ENCODE measurements at regions not wholly inside any gene's neighbourhood (a gene's known extent, or its start where the extent isn't known, plus 50 kb on each side); places are given as distances from the start of the nearest gene placed in this dataset.

DNA sequence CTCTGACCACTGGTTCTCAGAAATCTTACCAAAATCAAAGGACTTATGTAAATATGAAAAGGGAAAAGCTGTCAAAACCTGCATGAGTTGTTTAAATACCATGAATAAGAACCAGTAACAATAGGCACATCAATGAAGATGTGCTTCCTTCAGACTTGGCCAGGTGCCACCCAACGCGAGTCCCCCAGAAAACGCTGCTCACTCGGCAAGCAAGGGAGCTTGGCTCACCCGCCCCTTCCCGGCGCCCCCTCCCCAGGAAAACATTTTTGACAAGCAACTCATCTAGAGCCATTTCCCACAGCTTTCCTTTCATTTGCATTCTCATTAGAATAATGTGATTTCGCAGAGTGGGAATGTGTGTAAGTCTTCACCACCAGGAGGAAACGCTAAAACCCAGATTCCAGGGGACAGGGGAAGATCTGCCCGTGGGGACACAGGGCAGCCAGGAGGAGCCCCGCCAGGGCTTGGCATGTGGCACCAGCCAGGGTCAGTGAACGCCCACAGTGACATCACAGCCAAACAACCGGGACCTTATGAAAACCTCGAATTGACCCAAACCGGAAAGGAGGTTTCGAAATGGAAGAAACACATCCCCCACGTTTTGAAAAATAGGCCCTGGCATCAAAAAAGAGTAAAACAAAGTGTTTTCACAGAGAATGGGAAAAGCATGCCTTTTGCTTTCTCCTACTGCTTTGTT, 366.2 kb upstream of the TSHZ3 start:
- DNase-seq (ENCODE audit: low spot score), result no peak
- H3K27ac ChIP-seq, result no peak overlapping the region
- ChIA-PET POLR2A (ENCODE audit: low non-redundant PET) (no interaction called here), CTCF (no interaction called here)
- TF ChIP-seq, protein P1, sequence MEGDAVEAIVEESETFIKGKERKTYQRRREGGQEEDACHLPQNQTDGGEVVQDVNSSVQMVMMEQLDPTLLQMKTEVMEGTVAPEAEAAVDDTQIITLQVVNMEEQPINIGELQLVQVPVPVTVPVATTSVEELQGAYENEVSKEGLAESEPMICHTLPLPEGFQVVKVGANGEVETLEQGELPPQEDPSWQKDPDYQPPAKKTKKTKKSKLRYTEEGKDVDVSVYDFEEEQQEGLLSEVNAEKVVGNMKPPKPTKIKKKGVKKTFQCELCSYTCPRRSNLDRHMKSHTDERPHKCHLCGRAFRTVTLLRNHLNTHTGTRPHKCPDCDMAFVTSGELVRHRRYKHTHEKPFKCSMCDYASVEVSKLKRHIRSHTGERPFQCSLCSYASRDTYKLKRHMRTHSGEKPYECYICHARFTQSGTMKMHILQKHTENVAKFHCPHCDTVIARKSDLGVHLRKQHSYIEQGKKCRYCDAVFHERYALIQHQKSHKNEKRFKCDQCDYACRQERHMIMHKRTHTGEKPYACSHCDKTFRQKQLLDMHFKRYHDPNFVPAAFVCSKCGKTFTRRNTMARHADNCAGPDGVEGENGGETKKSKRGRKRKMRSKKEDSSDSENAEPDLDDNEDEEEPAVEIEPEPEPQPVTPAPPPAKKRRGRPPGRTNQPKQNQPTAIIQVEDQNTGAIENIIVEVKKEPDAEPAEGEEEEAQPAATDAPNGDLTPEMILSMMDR (conservative IDR thresholded peaks at IDR 0.05; ENCODE audit: low read depth), result no peak

DNA sequence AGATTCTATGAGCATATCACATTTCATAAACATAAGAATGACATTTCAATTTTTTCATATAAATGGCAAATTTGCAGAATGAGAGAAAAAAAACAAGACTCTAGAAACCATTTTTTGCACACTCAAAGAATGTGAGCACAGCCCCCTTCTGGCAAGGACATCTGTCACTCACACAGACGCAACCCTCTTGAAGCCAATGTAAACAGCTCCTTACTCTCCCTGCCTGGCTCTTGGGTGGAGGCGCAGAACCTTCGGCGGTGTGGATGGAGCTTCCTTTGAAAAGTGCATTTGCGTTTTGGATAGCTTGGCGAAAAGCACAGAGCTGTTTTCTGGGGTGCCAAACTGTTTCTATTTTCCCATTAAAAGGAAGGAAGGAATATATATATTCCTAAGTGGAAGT, 367.6 kb upstream of the TSHZ3 start:
- no peak overlapping the region for H3K27ac ChIP-seq
- TF ChIP-seq, protein P1 (conservative IDR thresholded peaks at IDR 0.05; ENCODE audit: low read depth), result no peak
- POLR2A ChIA-PET (ENCODE audit: low non-redundant PET), result no interaction called here
- DNase-seq (ENCODE audit: low spot score), result no peak
- CTCF ChIA-PET, result no interaction called here

DNA sequence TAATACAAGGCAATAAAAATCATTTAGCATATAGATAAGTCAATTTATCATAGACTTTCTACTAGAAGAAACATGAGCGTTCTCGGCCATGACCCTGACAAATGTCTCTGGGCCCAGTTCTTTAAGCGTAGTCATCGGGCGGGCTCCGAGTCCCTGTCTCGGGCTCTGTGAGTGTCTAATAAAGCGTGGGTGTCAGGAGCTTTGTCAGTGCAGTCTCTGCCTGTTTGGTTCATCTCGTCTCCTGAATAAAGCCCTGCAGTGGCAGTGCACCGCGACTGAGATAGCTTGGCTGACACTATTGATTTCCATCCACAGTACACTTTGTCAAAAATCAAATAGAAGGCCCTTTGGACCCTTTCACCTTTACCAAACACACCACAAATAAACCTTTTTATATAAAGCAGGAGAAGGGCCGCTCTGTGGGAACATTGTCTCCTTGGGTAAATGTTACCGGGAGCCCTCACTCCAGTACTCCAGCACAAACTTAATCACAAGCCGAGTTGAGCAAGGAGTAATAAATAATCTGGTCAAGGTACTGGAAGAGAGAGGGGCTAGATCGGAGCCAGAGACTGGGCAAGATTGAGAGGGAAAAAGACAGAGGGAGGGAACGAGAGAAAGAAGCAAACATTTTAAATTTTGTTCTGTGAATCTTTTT, 368.2 kb upstream of the TSHZ3 start:
- ChIA-PET CTCF (no interaction called here), POLR2A (ENCODE audit: low non-redundant PET) (no interaction called here)
- TF ChIP-seq, protein P1 (conservative IDR thresholded peaks at IDR 0.05; ENCODE audit: low read depth), result no peak
- DNase-seq (ENCODE audit: low spot score), result no peak
- H3K27ac ChIP-seq, result no peak overlapping the region

GRCh38 chr19:31718032-31718431, 368.8 kb upstream of the TSHZ3 start:
- no peak overlapping the region for H3K27ac ChIP-seq

GRCh38 chr19:31718898-31719297, 369.7 kb upstream of the TSHZ3 start:
- no peak for DNase-seq (ENCODE audit: low spot score)
- CTCF ChIA-PET, result interaction anchor here (0.6 kb wide), 1 partner anchor 340 kb away, joined by 4 read pairs; no protein-coding TSS in a partner anchor
- H3K27ac ChIP-seq, result no peak overlapping the region
- POLR2A ChIA-PET (ENCODE audit: low non-redundant PET), result no interaction called here
- TF ChIP-seq, protein P1 (conservative IDR thresholded peaks at IDR 0.05; ENCODE audit: low read depth), result no peak

More at GRCh38 chr19:31718032-31718431, 368.8 kb upstream of the TSHZ3 start:
- CTCF ChIA-PET, result no interaction called here
- TF ChIP-seq, protein P1 (conservative IDR thresholded peaks at IDR 0.05; ENCODE audit: low read depth), result no peak
- DNase-seq (ENCODE audit: low spot score), result no peak
- POLR2A ChIA-PET (ENCODE audit: low non-redundant PET), result no interaction called here

GRCh38 chr19:31723101-31723500, 373.9 kb upstream of the TSHZ3 start:
- POLR2A ChIA-PET (ENCODE audit: low non-redundant PET), result no interaction called here
- TF ChIP-seq, protein P1 (conservative IDR thresholded peaks at IDR 0.05; ENCODE audit: low read depth), result no peak
- H3K27ac ChIP-seq, result no peak overlapping the region
- CTCF ChIA-PET, result interaction anchor here (0.6 kb wide), 1 partner anchor 193 kb away, joined by 4 read pairs; no protein-coding TSS in a partner anchor
- DNase-seq (ENCODE audit: low spot score), result no peak
